Glutamatergic neuron (in vitro differentiated cells): ENCODE measurements at regions not wholly inside any gene's neighbourhood (a gene's known extent, or its start where the extent isn't known, plus 50 kb on each side); places are given as distances from the start of the nearest gene placed in this dataset.

Source experiments
- DNase-seq: peaks from one replicate; pipeline ENCODE4 v3.0.0; 2022
- H3K27ac Mint-ChIP-seq: one replicate; pipeline ENCODE4 v1.8.0; 2020; ENCODE audit warnings: mild to moderate bottlenecking, mixed read lengths, inconsistent platforms; ENCODE audit not compliant: unreplicated experiment
- H3K27me3 Mint-ChIP-seq: one replicate; pipeline ENCODE4 v1.8.0; 2020; ENCODE audit warnings: mild to moderate bottlenecking, moderate library complexity, mixed read lengths, inconsistent platforms; ENCODE audit not compliant: unreplicated experiment
- H3K36me3 Mint-ChIP-seq: one replicate; pipeline ENCODE4 v1.8.0; 2020; ENCODE audit warnings: mild to moderate bottlenecking, mixed read lengths, inconsistent platforms; ENCODE audit not compliant: unreplicated experiment
- H3K4me1 Mint-ChIP-seq: one replicate; pipeline ENCODE4 v1.8.0; 2020; ENCODE audit warnings: mild to moderate bottlenecking, low read depth, mixed read lengths, inconsistent platforms; ENCODE audit not compliant: unreplicated experiment
- H3K4me3 Mint-ChIP-seq: one replicate; pipeline ENCODE4 v1.8.0; 2020; ENCODE audit warnings: mild to moderate bottlenecking, mixed read lengths, inconsistent platforms; ENCODE audit not compliant: unreplicated experiment
- H3K9me3 Mint-ChIP-seq: one replicate; pipeline ENCODE4 v1.8.0; 2020; ENCODE audit warnings: mild to moderate bottlenecking, moderate library complexity, mixed read lengths, inconsistent platforms; ENCODE audit not compliant: unreplicated experiment
- TF ChIP-seq, protein P1 (sequence below): fragments of 200-600 bp; sonication (generic); IDR thresholded peaks from one replicate; pipeline ENCODE4 v1.5.0; 2021; ENCODE audit not compliant: partially characterized antibody, unreplicated experiment

GRCh38 chr10:105611244-105611798 is 970.2 kb downstream of the SORCS3 start:
- TF ChIP-seq, protein P1, sequence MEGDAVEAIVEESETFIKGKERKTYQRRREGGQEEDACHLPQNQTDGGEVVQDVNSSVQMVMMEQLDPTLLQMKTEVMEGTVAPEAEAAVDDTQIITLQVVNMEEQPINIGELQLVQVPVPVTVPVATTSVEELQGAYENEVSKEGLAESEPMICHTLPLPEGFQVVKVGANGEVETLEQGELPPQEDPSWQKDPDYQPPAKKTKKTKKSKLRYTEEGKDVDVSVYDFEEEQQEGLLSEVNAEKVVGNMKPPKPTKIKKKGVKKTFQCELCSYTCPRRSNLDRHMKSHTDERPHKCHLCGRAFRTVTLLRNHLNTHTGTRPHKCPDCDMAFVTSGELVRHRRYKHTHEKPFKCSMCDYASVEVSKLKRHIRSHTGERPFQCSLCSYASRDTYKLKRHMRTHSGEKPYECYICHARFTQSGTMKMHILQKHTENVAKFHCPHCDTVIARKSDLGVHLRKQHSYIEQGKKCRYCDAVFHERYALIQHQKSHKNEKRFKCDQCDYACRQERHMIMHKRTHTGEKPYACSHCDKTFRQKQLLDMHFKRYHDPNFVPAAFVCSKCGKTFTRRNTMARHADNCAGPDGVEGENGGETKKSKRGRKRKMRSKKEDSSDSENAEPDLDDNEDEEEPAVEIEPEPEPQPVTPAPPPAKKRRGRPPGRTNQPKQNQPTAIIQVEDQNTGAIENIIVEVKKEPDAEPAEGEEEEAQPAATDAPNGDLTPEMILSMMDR, result no peak
- H3K27me3 Mint-ChIP-seq, result no peaks in the 10 kb centered on the region
- no peak overlapping the region for H3K27ac Mint-ChIP-seq
- no peaks in the 10 kb centered on the region for H3K4me1 Mint-ChIP-seq
- no peaks in the 10 kb centered on the region for H3K9me3 Mint-ChIP-seq
- H3K4me3 Mint-ChIP-seq, result no peak overlapping the region
- no peaks in the 10 kb centered on the region for H3K36me3 Mint-ChIP-seq
- DNase-seq, result no peak

DNA sequence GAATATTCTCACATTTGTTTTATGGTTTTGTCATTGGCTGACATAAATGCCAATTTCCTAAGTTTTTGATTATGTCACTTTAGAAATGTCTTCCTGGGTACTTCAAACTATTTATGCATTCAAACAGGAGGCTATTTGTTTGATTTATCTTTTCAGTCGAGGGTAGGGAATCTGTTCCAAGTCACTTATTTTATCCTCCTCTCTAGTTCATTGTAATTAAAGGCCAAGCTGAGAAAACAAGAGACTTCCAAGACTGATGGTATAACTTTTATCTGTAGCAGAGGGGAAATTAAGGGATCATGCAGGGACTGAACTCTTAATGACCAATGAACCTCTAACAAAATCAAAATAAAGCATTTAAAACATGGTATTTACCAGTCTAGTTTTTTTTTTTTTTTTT is 968.4 kb downstream of the SORCS3 start:
- Mint-ChIP-seq H3K27me3 (no peaks in the 10 kb centered on the region), H3K27ac (no peak overlapping the region), H3K4me1 (peaks cover 5% of the 10 kb centered on the region), H3K9me3 (no peaks in the 10 kb centered on the region), H3K36me3 (no peaks in the 10 kb centered on the region), H3K4me3 (no peak overlapping the region)
- TF ChIP-seq, protein P1, result no peak
- DNase-seq, result no peak

GRCh38 chr10:105605918-105606317 is 964.8 kb downstream of the SORCS3 start:
- DNase-seq, result no peak
- no peak overlapping the region for H3K27ac Mint-ChIP-seq
- H3K4me3 Mint-ChIP-seq, result no peak overlapping the region

DNA sequence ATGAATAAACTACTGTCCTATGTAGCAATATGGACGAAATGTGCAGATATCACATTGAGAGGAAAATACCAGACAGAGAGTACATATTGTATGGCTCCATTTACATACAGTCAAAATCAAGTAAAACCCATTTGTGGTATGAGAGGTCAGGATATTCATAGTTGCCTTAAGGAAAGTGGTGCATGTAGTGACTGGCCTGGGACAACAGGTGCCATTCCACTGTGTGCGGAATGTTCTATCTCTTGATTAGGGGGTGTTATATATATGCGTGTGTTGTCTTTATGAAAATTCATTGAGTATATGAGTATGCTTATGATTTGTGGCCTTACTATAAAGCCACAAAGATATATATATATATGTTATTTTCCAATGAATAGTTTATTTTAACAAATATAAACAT is 964.0 kb downstream of the SORCS3 start:
- TF ChIP-seq, protein P1, result no peak
- DNase-seq, result no peak
- H3K4me1 Mint-ChIP-seq, result peaks cover 5% of the 10 kb centered on the region
- H3K27me3 Mint-ChIP-seq, result no peaks in the 10 kb centered on the region
- peaks cover 5% of the 10 kb centered on the region for H3K36me3 Mint-ChIP-seq
- peaks cover 2% of the 10 kb centered on the region for H3K9me3 Mint-ChIP-seq
- H3K4me3 Mint-ChIP-seq, result no peak overlapping the region
- no peak overlapping the region for H3K27ac Mint-ChIP-seq

More at GRCh38 chr10:105605918-105606317, 964.8 kb downstream of the SORCS3 start:
- TF ChIP-seq, protein P1, result no peak
- Mint-ChIP-seq H3K4me1 (peaks cover 5% of the 10 kb centered on the region), H3K36me3 (peaks cover 5% of the 10 kb centered on the region), H3K27me3 (no peaks in the 10 kb centered on the region), H3K9me3 (peaks cover 2% of the 10 kb centered on the region)

GRCh38 chr10:105598207-105598606 is 957.1 kb downstream of the SORCS3 start:
- Mint-ChIP-seq H3K36me3 (peaks cover 5% of the 10 kb centered on the region), H3K9me3 (peaks cover 4% of the 10 kb centered on the region), H3K4me1 (no peaks in the 10 kb centered on the region), H3K27ac (no peak overlapping the region), H3K4me3 (no peak overlapping the region), H3K27me3 (no peaks in the 10 kb centered on the region)
- TF ChIP-seq, protein P1, result no peak
- DNase-seq, result no peak
